ENCODE measurements at regions not wholly inside any gene's neighbourhood (a gene's known extent, or its start where the extent isn't known, plus 50 kb on each side); places are given as distances from the start of the nearest gene placed in this dataset.

- no peak for DNase-seq (ENCODE audit: low read depth, low spot score)
- no peak overlapping the region for H3K4me3 ChIP-seq (ENCODE audit: low read length)
These were observed 55.1 kb upstream of the PAGE4 start for GRCh38 chrX:49773993-49774392.

- no peak overlapping the region for H3K4me3 ChIP-seq (ENCODE audit: low read length)
These were observed 61.9 kb upstream of the PAGE4 start for GRCh38 chrX:49767236-49767635.

GRCh38 chrX:49762175-49762720 lies 66.5 kb upstream of the PAGE1 start:
- H3K4me3 ChIP-seq (ENCODE audit: low read length): no peak overlapping the region
- DNase-seq (ENCODE audit: low read depth, low spot score): no peak

More at GRCh38 chrX:49767236-49767635, 61.9 kb upstream of the PAGE4 start:
- DNase-seq (ENCODE audit: low read depth, low spot score): no peak

- peak; percentile 3 for DNase-seq (ENCODE audit: low read depth, low spot score)
- H3K4me3 ChIP-seq (ENCODE audit: low read length): no peak overlapping the region
These were observed 65.7 kb upstream of the PAGE1 start for GRCh38 chrX:49761481-49761880.

DNA sequence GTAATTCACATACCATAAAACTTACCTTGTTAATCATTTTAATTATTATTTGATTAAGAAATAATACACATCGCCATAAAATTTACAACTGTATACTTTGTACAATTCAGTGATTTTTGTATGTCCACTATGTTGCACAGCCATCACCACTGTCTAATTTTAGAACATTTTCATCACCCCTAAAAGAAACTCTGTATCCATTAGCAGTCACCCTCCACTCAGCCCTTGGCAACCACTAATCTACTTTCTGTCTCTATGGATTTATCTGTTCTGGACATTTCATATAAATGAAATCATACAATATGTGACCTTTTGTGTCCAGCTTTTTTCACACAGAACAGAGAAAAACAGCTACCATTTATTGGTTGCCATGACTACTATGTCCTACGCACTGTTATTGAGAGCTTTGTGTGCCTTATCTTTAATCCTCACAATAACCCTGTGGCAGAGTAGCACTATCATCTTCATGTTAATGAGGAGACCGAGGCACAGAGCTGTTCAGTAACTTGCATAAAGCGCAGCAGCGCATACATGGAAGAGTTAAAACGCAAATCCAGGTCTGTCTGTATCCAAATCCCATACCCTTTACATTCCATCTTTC lies 64.6 kb upstream of the PAGE1 start:
- no peak for DNase-seq (ENCODE audit: low read depth, low spot score)
- no peak overlapping the region for H3K4me3 ChIP-seq (ENCODE audit: low read length)

- DNase-seq (ENCODE audit: low read depth, low spot score): no peak
- H3K4me3 ChIP-seq (ENCODE audit: low read length): no peak overlapping the region
These were observed 60.9 kb upstream of the PAGE1 start for GRCh38 chrX:49756692-49757091.

DNA sequence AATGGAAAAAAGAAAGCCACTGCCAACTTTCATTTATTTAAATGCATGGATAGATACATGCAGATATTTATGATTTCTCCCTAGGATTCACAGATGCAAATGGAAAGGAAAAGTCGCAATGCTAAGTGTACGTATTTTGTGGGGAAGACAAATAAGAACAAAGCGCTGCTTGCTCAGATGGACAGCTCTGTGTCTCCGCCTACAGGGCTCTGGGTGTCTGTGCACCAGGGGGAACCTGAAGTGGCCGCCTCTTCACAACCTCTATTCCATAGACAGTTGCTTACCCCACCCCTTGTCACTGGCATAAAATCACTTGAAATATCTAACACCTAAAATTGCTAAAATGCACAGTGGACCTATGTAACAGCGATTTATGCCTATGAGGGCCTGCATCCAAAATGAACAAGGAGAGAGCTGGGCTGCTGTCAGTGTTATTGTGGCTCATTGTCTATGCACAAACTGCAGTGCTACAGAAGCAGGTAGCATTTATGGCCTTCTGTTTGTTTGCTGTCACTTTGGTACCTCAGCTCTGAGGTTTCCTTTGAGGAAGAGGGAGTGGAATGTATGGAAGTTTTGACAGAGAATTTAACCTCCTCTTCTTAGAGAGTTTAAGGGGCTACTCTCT lies 58.6 kb upstream of the PAGE1 start:
- DNase-seq (ENCODE audit: low read depth, low spot score): peak; percentile 5
- no peak overlapping the region for H3K4me3 ChIP-seq (ENCODE audit: low read length)

DNA sequence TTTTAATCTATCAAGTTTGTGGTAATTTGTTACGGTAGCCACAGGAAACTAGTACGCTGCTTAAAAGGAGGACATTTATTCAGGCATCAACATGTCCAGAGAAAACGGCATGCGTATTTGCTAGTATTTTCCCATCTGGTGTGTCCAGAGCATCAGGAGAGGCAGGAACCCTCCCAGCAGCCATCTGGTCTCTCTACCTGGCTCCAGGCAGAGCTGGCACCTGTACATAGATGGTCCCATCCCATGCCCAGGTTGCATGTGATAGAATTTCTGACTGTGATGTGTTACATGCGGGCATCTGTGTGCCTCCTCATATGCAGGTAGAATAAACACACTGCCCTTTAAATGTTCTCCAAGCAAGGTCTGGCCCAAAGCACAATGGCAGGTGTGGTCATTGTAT lies 57.9 kb upstream of the PAGE1 start:
- no peak overlapping the region for H3K4me3 ChIP-seq (ENCODE audit: low read length)
- no peak for DNase-seq (ENCODE audit: low read depth, low spot score)

DNA sequence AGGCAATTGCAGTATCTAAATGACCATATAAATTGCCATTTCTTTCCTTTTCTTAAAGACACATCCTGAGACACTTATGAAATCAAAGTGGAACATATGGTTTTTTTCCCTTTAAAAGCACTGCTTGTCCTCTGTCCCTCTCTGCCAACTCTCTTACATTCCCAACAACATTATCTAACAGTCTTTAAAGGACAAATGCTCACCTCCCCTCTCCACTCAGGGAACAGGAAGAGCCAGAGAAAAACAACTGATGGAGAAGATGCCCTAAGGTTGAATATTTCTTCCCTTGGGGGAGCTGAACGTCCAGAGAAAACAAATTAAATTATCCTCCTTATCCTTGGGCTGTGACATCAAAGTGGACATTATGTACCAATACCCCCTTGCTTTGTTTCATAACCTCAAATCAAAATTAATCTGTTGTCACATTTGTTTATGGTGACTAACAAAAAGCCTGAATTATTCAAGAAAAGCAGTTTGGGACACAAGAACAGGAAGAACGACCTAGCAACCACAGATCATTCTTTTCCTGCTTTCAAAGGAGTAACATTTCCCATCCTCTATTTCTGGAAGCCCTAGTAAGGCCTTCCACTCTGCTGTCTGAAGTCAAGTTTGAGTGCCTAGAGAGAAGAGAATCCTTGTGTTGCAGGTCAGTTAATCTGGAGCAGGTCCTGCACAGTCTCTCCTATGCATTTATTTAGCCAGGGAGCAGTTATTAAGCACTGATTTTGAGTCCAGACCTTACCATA lies 52.6 kb upstream of the PAGE1 start:
- H3K4me3 ChIP-seq (ENCODE audit: low read length): no peak overlapping the region
- no peak for DNase-seq (ENCODE audit: low read depth, low spot score)

DNA sequence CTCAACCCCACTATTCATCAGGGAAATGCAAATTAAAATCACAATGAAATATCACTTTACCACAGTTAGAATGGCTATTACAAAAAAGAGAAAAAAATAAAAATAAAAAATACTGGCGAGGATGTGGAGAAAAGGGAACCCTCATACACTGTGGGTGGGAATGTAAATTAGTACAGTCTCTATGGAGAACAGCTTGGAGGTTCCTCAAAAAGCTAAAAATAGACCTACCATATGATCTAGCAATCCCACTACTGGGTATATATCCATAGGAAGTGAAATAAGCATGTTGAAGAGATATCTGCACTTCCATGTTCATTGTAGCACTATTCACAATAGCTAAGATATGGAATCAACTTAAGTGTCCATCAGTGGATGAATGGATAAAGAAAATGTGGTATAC lies 50.5 kb upstream of the PAGE1 start:
- DNase-seq (ENCODE audit: low read depth, low spot score): no peak
- no peak overlapping the region for H3K4me3 ChIP-seq (ENCODE audit: low read length)

Measured in Jurkat, Clone E6-1 (cell line).